Astrocyte (in vitro differentiated cells and primary cell): ENCODE measurements at regions not wholly inside any gene's neighbourhood (a gene's known extent, or its start where the extent isn't known, plus 50 kb on each side); places are given as distances from the start of the nearest gene placed in this dataset.

Experiments used
- DNase-seq: peaks from one replicate; pipeline ENCODE4 v3.0.0-alpha.2; 2010; ENCODE audit warnings: low read depth
- FAIRE-seq: peaks from 2 replicates; lab custom pipeline; 2011; peaks lifted over from hg19 to GRCh38; lab: Jason Lieb, UNC
- H2AFZ ChIP-seq: 2 replicates; pipeline ENCODE4 v1.6.0; 2012; ENCODE audit warnings: low read depth, low read length, inconsistent platforms
- H3K27ac ChIP-seq: 2 replicates; pipeline ENCODE4 v1.5.1; 2011; ENCODE audit warnings: low read depth, low read length, inconsistent platforms
- H3K27me3 ChIP-seq: 2 replicates; pipeline ENCODE4 v1.6.0; 2011; ENCODE audit warnings: low read length, inconsistent platforms; ENCODE audit not compliant: insufficient read depth
- H3K36me3 ChIP-seq: 2 replicates; pipeline ENCODE4 v1.5.1; 2011; ENCODE audit warnings: low read length, inconsistent platforms; ENCODE audit not compliant: insufficient read depth
- H3K4me1 ChIP-seq: 2 replicates; pipeline ENCODE4 v1.5.1; 2011; ENCODE audit warnings: low read length, inconsistent platforms; ENCODE audit not compliant: insufficient read depth
- H3K4me2 ChIP-seq: 2 replicates; pipeline ENCODE4 v1.6.0; 2012; ENCODE audit warnings: low read length, inconsistent platforms
- H3K4me3 ChIP-seq: 2 replicates; pipeline ENCODE4 v1.5.1; 2011; ENCODE audit warnings: low read depth, mild to moderate bottlenecking, low read length, inconsistent platforms; ENCODE audit not compliant: insufficient read depth
- H3K79me2 ChIP-seq: 2 replicates; pipeline ENCODE4 v1.6.0; 2012; ENCODE audit warnings: mild to moderate bottlenecking, low read length, inconsistent platforms; ENCODE audit not compliant: insufficient read depth
- H3K9ac ChIP-seq: 2 replicates; pipeline ENCODE4 v1.6.0; 2012; ENCODE audit warnings: mild to moderate bottlenecking, low read length, inconsistent platforms
- H3K9me3 ChIP-seq: 2 replicates; pipeline ENCODE4 v1.5.1; 2012; ENCODE audit warnings: low read depth, mild to moderate bottlenecking, low read length, inconsistent platforms; ENCODE audit not compliant: insufficient read depth
- H4K20me1 ChIP-seq: 2 replicates; pipeline ENCODE4 v1.6.0; 2012; ENCODE audit warnings: low read length, inconsistent platforms; ENCODE audit not compliant: insufficient read depth
- H3K27ac Mint-ChIP-seq: one replicate; pipeline ENCODE4 v1.8.0; 2021; ENCODE audit warnings: mild to moderate bottlenecking, mixed read lengths; ENCODE audit not compliant: unreplicated experiment
- H3K27me3 Mint-ChIP-seq: one replicate; pipeline ENCODE4 v1.8.0; 2021; ENCODE audit warnings: low read depth, mixed read lengths; ENCODE audit not compliant: unreplicated experiment
- H3K36me3 Mint-ChIP-seq: one replicate; pipeline ENCODE4 v1.8.0; 2021; ENCODE audit warnings: low read depth, mixed read lengths; ENCODE audit not compliant: unreplicated experiment
- H3K4me1 Mint-ChIP-seq: one replicate; pipeline ENCODE4 v1.8.0; 2021; ENCODE audit warnings: low read depth, mixed read lengths; ENCODE audit not compliant: unreplicated experiment
- H3K4me3 Mint-ChIP-seq: one replicate; pipeline ENCODE4 v1.8.0; 2021; ENCODE audit warnings: mild to moderate bottlenecking, moderate library complexity, mixed read lengths; ENCODE audit not compliant: unreplicated experiment
- H3K9me3 Mint-ChIP-seq: one replicate; pipeline ENCODE4 v1.8.0; 2021; ENCODE audit warnings: mild to moderate bottlenecking, mixed read lengths; ENCODE audit not compliant: unreplicated experiment
- CTCF ChIP-seq: IDR thresholded peaks from 2 replicates; pipeline ENCODE4 v1.5.1; 2011; ENCODE audit warnings: low read depth, mild to moderate bottlenecking, inconsistent platforms, low read length, moderate library complexity; ENCODE audit not compliant: insufficient read depth
- EZH2 ChIP-seq: IDR thresholded peaks from 2 replicates; pipeline ENCODE4 v1.6.1; 2012; ENCODE audit warnings: mild to moderate bottlenecking, low read length, inconsistent platforms; ENCODE audit not compliant: insufficient read depth

DNA sequence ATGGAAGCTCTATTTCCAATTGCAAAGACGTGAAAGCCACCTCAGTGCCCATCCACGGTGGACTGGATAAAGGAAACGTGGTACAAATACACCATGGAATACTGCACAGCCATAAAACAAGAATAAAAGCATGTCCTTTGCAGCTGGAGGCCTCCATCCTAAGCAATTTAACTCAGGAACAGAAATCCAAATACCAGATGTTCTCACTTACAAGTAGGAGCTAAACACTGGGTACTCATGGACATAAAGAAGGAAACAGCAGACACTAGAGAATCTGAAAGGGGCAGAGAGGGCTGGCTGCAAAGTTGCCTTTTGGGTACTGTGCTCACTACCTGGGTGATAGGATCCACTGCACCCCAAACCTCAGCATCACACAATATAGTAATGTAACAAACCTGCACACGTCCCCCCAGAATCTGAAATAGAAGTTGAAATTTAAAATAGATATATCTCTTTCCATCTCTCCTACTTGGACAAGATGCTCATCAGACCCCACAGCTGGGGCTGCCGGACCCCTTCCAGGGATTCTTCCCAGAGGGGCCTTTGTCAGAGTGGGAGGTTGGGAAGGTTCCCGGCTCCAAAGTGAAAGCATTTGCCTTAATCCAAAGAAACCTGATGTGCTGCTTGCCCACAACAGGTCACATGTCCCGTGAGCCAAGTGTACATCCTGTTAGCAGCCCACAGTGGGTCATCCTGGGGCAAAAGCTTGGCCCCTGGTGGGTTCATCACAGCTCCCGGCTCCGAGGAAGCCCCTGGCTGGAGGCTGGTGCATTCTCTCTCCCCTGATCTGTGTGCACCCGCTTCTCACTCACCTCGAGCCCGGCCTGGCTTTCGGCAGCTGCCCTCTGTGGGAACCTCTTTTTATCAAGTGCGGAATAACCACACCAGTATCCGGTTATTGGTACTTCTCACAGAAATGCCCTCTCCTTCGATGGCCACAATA lies 172.3 kb upstream of the PPP2R2D start:
- no peak overlapping the region for H3K4me3 Mint-ChIP-seq
- peaks cover 7% of the 10 kb centered on the region for H3K4me1 Mint-ChIP-seq
- no peaks in the 10 kb centered on the region for H3K36me3 ChIP-seq
- H3K9me3 Mint-ChIP-seq: peaks cover 10% of the 10 kb centered on the region
- no peak for FAIRE-seq
- no peaks in the 10 kb centered on the region for H3K4me1 ChIP-seq
- peaks cover 13% of the 10 kb centered on the region for H3K9me3 ChIP-seq
- H3K4me3 ChIP-seq: no peak overlapping the region
- no peak overlapping the region for H3K9ac ChIP-seq
- no peaks in the 10 kb centered on the region for H4K20me1 ChIP-seq
- no peak for TF ChIP-seq EZH2
- TF ChIP-seq CTCF: no peak
- no peaks in the 10 kb centered on the region for H3K36me3 Mint-ChIP-seq
- no peak overlapping the region for H3K4me2 ChIP-seq
- H3K27me3 ChIP-seq: no peaks in the 10 kb centered on the region
- no peak overlapping the region for H2AFZ ChIP-seq
- H3K79me2 ChIP-seq: no peaks in the 10 kb centered on the region
- peaks cover 30% of the 10 kb centered on the region for H3K27me3 Mint-ChIP-seq
- no peak overlapping the region for H3K27ac Mint-ChIP-seq
- no peak overlapping the region for H3K27ac ChIP-seq
- DNase-seq: no peak

DNA sequence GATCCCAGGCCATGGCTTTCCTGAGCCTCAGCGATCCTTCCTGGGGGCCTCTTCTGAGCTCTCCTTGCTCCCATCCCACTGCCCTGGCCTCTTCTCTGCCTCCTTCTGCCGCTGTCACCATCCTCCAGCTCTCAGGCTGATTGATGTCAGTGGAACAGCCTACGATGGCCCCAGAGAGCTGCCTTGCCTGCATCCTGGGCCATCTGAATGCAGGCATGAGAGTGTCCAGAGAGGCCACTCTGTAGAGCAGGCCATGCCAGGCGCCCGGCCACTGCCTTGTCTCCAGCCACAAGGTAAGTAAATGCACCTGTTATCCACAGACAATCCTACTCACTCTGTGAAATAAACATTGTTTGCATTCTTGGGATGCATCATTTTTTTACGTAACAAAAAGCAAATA lies 171.4 kb upstream of the PPP2R2D start:
- Mint-ChIP-seq H3K27me3 (peaks cover 28% of the 10 kb centered on the region), H3K4me1 (peaks cover 7% of the 10 kb centered on the region), H3K4me3 (no peak overlapping the region), H3K36me3 (no peaks in the 10 kb centered on the region), H3K9me3 (peaks cover 10% of the 10 kb centered on the region), H3K27ac (no peak overlapping the region)
- no peak overlapping the region for H3K9ac ChIP-seq
- H2AFZ ChIP-seq: no peak overlapping the region
- H3K27me3 ChIP-seq: no peaks in the 10 kb centered on the region
- no peaks in the 10 kb centered on the region for H4K20me1 ChIP-seq
- no peak for DNase-seq
- no peak overlapping the region for H3K27ac ChIP-seq
- no peaks in the 10 kb centered on the region for H3K4me1 ChIP-seq
- no peak for FAIRE-seq
- TF ChIP-seq EZH2: no peak
- TF ChIP-seq CTCF: no peak
- H3K9me3 ChIP-seq: peaks cover 8% of the 10 kb centered on the region
- no peaks in the 10 kb centered on the region for H3K79me2 ChIP-seq
- H3K4me3 ChIP-seq: no peak overlapping the region
- H3K4me2 ChIP-seq: no peak overlapping the region
- H3K36me3 ChIP-seq: no peaks in the 10 kb centered on the region
